Liver (tissue), 3 donors: ENCODE measurements at regions not wholly inside any gene's neighbourhood (a gene's known extent, or its start where the extent isn't known, plus 50 kb on each side); places are given as distances from the start of the nearest gene placed in this dataset.

Experiments used
- CTCF ChIP-seq: fragments of 150-350 bp; IDR thresholded peaks from 2 replicates; pipeline ENCODE4 v1.5.1; 2017; ENCODE audit warnings: improper control_type of control experiment, low read depth, low read length; ENCODE audit not compliant: missing input control
- JUND ChIP-seq, 2 donors: IDR thresholded peaks; 2 replicates each; pipeline ENCODE4 v1.6.1; 2016; ENCODE audit warnings: antibody characterized with exemption in 2 of 2
- SP1 ChIP-seq: IDR thresholded peaks from 2 replicates; pipeline ENCODE4 v1.6.1; 2018; ENCODE audit warnings: antibody characterized with exemption, mild to moderate bottlenecking
- YY1 ChIP-seq: IDR thresholded peaks from 2 replicates; pipeline ENCODE4 v1.6.1; 2016; ENCODE audit warnings: antibody characterized with exemption, mild to moderate bottlenecking
- TF ChIP-seq, protein P1 (sequence below): IDR thresholded peaks from 2 replicates; pipeline ENCODE4 v1.6.1; 2016; ENCODE audit warnings: antibody characterized with exemption, mild to moderate bottlenecking
- TF ChIP-seq, protein P2 (sequence below): IDR thresholded peaks from 2 replicates; pipeline ENCODE4 v1.6.1; 2016; ENCODE audit warnings: antibody characterized with exemption
- donor health status: healthy.
- donor health status: healthy.

- TF ChIP-seq CTCF: no peak
- TF ChIP-seq SP1: no peak
- no peak for TF ChIP-seq JUND (IDR thresholded peaks at IDR 0.05)
- TF ChIP-seq, protein P1, sequence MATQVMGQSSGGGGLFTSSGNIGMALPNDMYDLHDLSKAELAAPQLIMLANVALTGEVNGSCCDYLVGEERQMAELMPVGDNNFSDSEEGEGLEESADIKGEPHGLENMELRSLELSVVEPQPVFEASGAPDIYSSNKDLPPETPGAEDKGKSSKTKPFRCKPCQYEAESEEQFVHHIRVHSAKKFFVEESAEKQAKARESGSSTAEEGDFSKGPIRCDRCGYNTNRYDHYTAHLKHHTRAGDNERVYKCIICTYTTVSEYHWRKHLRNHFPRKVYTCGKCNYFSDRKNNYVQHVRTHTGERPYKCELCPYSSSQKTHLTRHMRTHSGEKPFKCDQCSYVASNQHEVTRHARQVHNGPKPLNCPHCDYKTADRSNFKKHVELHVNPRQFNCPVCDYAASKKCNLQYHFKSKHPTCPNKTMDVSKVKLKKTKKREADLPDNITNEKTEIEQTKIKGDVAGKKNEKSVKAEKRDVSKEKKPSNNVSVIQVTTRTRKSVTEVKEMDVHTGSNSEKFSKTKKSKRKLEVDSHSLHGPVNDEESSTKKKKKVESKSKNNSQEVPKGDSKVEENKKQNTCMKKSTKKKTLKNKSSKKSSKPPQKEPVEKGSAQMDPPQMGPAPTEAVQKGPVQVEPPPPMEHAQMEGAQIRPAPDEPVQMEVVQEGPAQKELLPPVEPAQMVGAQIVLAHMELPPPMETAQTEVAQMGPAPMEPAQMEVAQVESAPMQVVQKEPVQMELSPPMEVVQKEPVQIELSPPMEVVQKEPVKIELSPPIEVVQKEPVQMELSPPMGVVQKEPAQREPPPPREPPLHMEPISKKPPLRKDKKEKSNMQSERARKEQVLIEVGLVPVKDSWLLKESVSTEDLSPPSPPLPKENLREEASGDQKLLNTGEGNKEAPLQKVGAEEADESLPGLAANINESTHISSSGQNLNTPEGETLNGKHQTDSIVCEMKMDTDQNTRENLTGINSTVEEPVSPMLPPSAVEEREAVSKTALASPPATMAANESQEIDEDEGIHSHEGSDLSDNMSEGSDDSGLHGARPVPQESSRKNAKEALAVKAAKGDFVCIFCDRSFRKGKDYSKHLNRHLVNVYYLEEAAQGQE: no peak
- TF ChIP-seq, protein P2, sequence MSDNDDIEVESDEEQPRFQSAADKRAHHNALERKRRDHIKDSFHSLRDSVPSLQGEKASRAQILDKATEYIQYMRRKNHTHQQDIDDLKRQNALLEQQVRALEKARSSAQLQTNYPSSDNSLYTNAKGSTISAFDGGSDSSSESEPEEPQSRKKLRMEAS: no peak
- TF ChIP-seq YY1: no peak
Observed at GRCh38 chr2:51995293-51995692, 963.4 kb upstream of the NRXN1 start.
